Neuronal stem cell (in vitro differentiated cells): ENCODE measurements at regions not wholly inside any gene's neighbourhood (a gene's known extent, or its start where the extent isn't known, plus 50 kb on each side); places are given as distances from the start of the nearest gene placed in this dataset.

ENCODE experiments used
- DNase-seq: peaks from one replicate; pipeline ENCODE4 v3.0.0-alpha.2; 2013; ENCODE audit warnings: low spot score
- H2AFZ ChIP-seq: one replicate; pipeline ENCODE4 v1.6.1; 2013; ENCODE audit warnings: mild to moderate bottlenecking, low read length, inconsistent platforms
- H2AK5ac ChIP-seq: 2 replicates; pipeline ENCODE4 v1.6.1; 2013; ENCODE audit warnings: low read depth, mild to moderate bottlenecking, inconsistent platforms, low read length, moderate library complexity, mixed read lengths
- H2BK120ac ChIP-seq: 2 replicates; pipeline ENCODE4 v1.6.1; 2013; ENCODE audit warnings: low read depth, mild to moderate bottlenecking, inconsistent platforms, low read length, moderate library complexity, mixed read lengths
- H2BK12ac ChIP-seq: one replicate; pipeline ENCODE4 v1.6.1; 2013; ENCODE audit warnings: low read length, inconsistent platforms
- H2BK15ac ChIP-seq: 2 replicates; pipeline ENCODE4 v1.6.1; 2013; ENCODE audit warnings: mild to moderate bottlenecking, low read length, inconsistent platforms, mixed read lengths
- H2BK5ac ChIP-seq: one replicate; pipeline ENCODE4 v1.6.1; 2013; ENCODE audit warnings: inconsistent platforms, mild to moderate bottlenecking, low read length, moderate library complexity
- H3K14ac ChIP-seq: one replicate; pipeline ENCODE4 v1.6.1; 2013; ENCODE audit warnings: low read length, inconsistent platforms
- H3K18ac ChIP-seq: 2 replicates; pipeline ENCODE4 v1.6.1; 2013; ENCODE audit warnings: low read length, inconsistent platforms
- H3K23ac ChIP-seq: 2 replicates; pipeline ENCODE4 v1.6.1; 2013; ENCODE audit warnings: low read depth, mild to moderate bottlenecking, mixed read lengths, low read length, inconsistent platforms; ENCODE audit not compliant: poor library complexity
- H3K27ac ChIP-seq: replicated peaks from 3 replicates; pipeline ENCODE4 v1.5.1; 2013; ENCODE audit warnings: low read length, inconsistent platforms
- H3K27me3 ChIP-seq, 3 experiments: 2 replicates each; pipeline ENCODE4 v1.6.1; 2013; ENCODE audit warnings: low read length in 3 of 3, mild to moderate bottlenecking in 2 of 3, inconsistent platforms in 1 of 3, low read depth in 1 of 3, mixed read lengths in 1 of 3, moderate library complexity in 1 of 3; ENCODE audit not compliant: control insufficient read depth in 3 of 3, insufficient read depth in 3 of 3
- H3K36me3 ChIP-seq, 2 donors: replicated peaks in 1 of 2; 2 replicates each; pipeline ENCODE4 v1.6.1; 2013; ENCODE audit warnings: low read length in 2 of 2; ENCODE audit not compliant: control insufficient read depth in 2 of 2, insufficient read depth in 2 of 2
- H3K4ac ChIP-seq: 2 replicates; pipeline ENCODE4 v1.6.1; 2013; ENCODE audit warnings: inconsistent platforms, mild to moderate bottlenecking, low read length, moderate library complexity
- H3K4me1 ChIP-seq, 2 donors: 1 replicate in 1 of 2; 2 replicates in 1 of 2; pipeline ENCODE4 v1.6.1; 2013; ENCODE audit warnings: low read length in 2 of 2, low read depth in 1 of 2; ENCODE audit not compliant: control insufficient read depth in 2 of 2, insufficient read depth in 1 of 2
- H3K4me2 ChIP-seq: one replicate; pipeline ENCODE4 v1.6.1; 2013; ENCODE audit warnings: mild to moderate bottlenecking, low read length, inconsistent platforms; ENCODE audit not compliant: insufficient read depth, poor library complexity, severe bottlenecking
- H3K4me3 ChIP-seq, 2 donors: 2 replicates each; pipeline ENCODE4 v1.5.1; 2013; ENCODE audit warnings: low read length in 2 of 2, mild to moderate bottlenecking in 2 of 2, inconsistent platforms in 1 of 2, moderate library complexity in 1 of 2
- H3K79me1 ChIP-seq: one replicate; pipeline ENCODE4 v1.6.1; 2013; ENCODE audit warnings: low read depth, mild to moderate bottlenecking, inconsistent platforms, low read length, moderate library complexity
- H3K9ac ChIP-seq: one replicate; pipeline ENCODE4 v1.6.1; 2013; ENCODE audit warnings: mild to moderate bottlenecking, low read depth, low read length, inconsistent platforms; ENCODE audit not compliant: poor library complexity
- H3K9me3 ChIP-seq, 2 donors: replicated peaks in 1 of 2; 2 replicates each; pipeline versions ENCODE3 to v1.6.1; 2013; ENCODE audit warnings: low read length in 2 of 2, mild to moderate bottlenecking in 2 of 2, inconsistent platforms in 1 of 2, low read depth in 1 of 2, mixed read lengths in 1 of 2, moderate library complexity in 1 of 2; ENCODE audit not compliant: control insufficient read depth in 2 of 2, insufficient read depth in 1 of 2
- H4K8ac ChIP-seq: one replicate; pipeline ENCODE4 v1.6.1; 2013; ENCODE audit warnings: low read depth, mild to moderate bottlenecking, inconsistent platforms, low read length, moderate library complexity
- H4K91ac ChIP-seq: one replicate; pipeline ENCODE4 v1.6.1; 2013; ENCODE audit warnings: low read length, low read depth, mild to moderate bottlenecking, inconsistent platforms; ENCODE audit not compliant: poor library complexity
- WGBS, 2 donors: extraction: QIAGEN DNeasy Blood & Tissue Kit; methylation state at CpG; one replicate each; pipeline ENCODE4 v1.1.7; 2013; ENCODE audit warnings: missing lambda C conversion rate in 2 of 2, mixed read lengths in 1 of 2; ENCODE audit not compliant: insufficient read length in 2 of 2, insufficient replicate concordance in 1 of 2; ENCODE audit errors: extremely low coverage in 2 of 2; 5-methylcytosine and 5-hydroxymethylcytosine counted together

- H3K4ac ChIP-seq: no peak overlapping the region
- H3K9ac ChIP-seq: no peak overlapping the region
- no peaks in the 10 kb centered on the region for H3K36me3 ChIP-seq
- H2BK15ac ChIP-seq: no peak overlapping the region
- no peaks in the 10 kb centered on the region for H3K9me3 ChIP-seq
- H3K27me3 ChIP-seq: no peaks in the 10 kb centered on the region
- H3K79me1 ChIP-seq: no peaks in the 10 kb centered on the region
- H2BK5ac ChIP-seq: no peak overlapping the region
- H2AK5ac ChIP-seq: no peak overlapping the region
- H3K14ac ChIP-seq: no peak overlapping the region
- no peak overlapping the region for H3K18ac ChIP-seq
- no peak overlapping the region for H4K91ac ChIP-seq
- no peak overlapping the region for H3K27ac ChIP-seq
- no peaks in the 10 kb centered on the region for H3K4me1 ChIP-seq
- H2AFZ ChIP-seq: no peak overlapping the region
- no peak overlapping the region for H3K4me2 ChIP-seq
- WGBS, 2 donors: no CpG with 5 or more reads among the region's 3 CpGs
- no peak for DNase-seq
- H3K4me3 ChIP-seq: no peak overlapping the region
- H4K8ac ChIP-seq: no peak overlapping the region
- no peak overlapping the region for H2BK120ac ChIP-seq
- H2BK12ac ChIP-seq: no peak overlapping the region
- H3K23ac ChIP-seq: no peak overlapping the region
Observed at GRCh38 chr14:85423889-85424288, 106.1 kb upstream of the FLRT2 start.

- no CpG with 5 or more reads among the region's 3 CpGs for WGBS, 2 donors
- no peaks in the 10 kb centered on the region for H3K9me3 ChIP-seq
Observed at GRCh38 chr14:85425507-85425906, 104.4 kb upstream of the FLRT2 start.

GRCh38 chr14:85426068-85426935 lies 103.6 kb upstream of the FLRT2 start:
- Histone ChIP-seq H3K27me3 (no peaks in the 10 kb centered on the region), H3K23ac (no peak overlapping the region), H3K9ac (no peak overlapping the region), H3K27ac (no peak overlapping the region), H3K36me3 (no peaks in the 10 kb centered on the region), H3K14ac (no peak overlapping the region), H3K4me1 (no peaks in the 10 kb centered on the region), H3K4me2 (no peak overlapping the region), H2AFZ (no peak overlapping the region), H2BK120ac (no peak overlapping the region), H2BK12ac (no peak overlapping the region), H3K18ac (no peak overlapping the region), H2BK15ac (no peak overlapping the region), H3K79me1 (no peaks in the 10 kb centered on the region), H2BK5ac (no peak overlapping the region), H4K91ac (no peak overlapping the region), H4K8ac (no peak overlapping the region), H3K4me3 (no peak overlapping the region), H2AK5ac (no peak overlapping the region), H3K9me3 (no peaks in the 10 kb centered on the region), H3K4ac (no peak overlapping the region)
- DNase-seq: no peak
- WGBS, 2 donors: no CpG with 5 or more reads among the region's 4 CpGs

More at GRCh38 chr14:85425507-85425906, 104.4 kb upstream of the FLRT2 start:
- no peak overlapping the region for H2BK12ac ChIP-seq
- H3K14ac ChIP-seq: no peak overlapping the region
- H3K79me1 ChIP-seq: no peaks in the 10 kb centered on the region
- no peak overlapping the region for H2BK120ac ChIP-seq
- no peak overlapping the region for H3K27ac ChIP-seq
- no peaks in the 10 kb centered on the region for H3K36me3 ChIP-seq
- no peak overlapping the region for H2BK5ac ChIP-seq
- H3K4me3 ChIP-seq: no peak overlapping the region
- no peak overlapping the region for H3K23ac ChIP-seq
- no peaks in the 10 kb centered on the region for H3K4me1 ChIP-seq
- H3K4ac ChIP-seq: no peak overlapping the region
- no peak overlapping the region for H2BK15ac ChIP-seq
- no peak overlapping the region for H3K4me2 ChIP-seq
- no peak overlapping the region for H4K8ac ChIP-seq
- no peak overlapping the region for H2AK5ac ChIP-seq
- H4K91ac ChIP-seq: no peak overlapping the region
- no peak overlapping the region for H3K18ac ChIP-seq
- H3K27me3 ChIP-seq: no peaks in the 10 kb centered on the region
- DNase-seq: no peak
- H2AFZ ChIP-seq: no peak overlapping the region
- no peak overlapping the region for H3K9ac ChIP-seq

GRCh38 chr14:85428926-85429325 lies 101.0 kb upstream of the FLRT2 start:
- WGBS, 2 donors: no CpG with 5 or more reads among the region's 2 CpGs

More at GRCh38 chr14:85428926-85429325, 101.0 kb upstream of the FLRT2 start:
- no peak overlapping the region for H3K9ac ChIP-seq
- DNase-seq: no peak
- H2BK120ac ChIP-seq: no peak overlapping the region
- no peak overlapping the region for H2AFZ ChIP-seq
- H3K79me1 ChIP-seq: no peaks in the 10 kb centered on the region
- H3K18ac ChIP-seq: no peak overlapping the region
- H3K4me3 ChIP-seq: no peak overlapping the region
- no peak overlapping the region for H2BK5ac ChIP-seq
- no peak overlapping the region for H3K27ac ChIP-seq
- no peaks in the 10 kb centered on the region for H3K9me3 ChIP-seq
- H2AK5ac ChIP-seq: no peak overlapping the region
- H3K4me1 ChIP-seq: no peaks in the 10 kb centered on the region
- H3K27me3 ChIP-seq: no peaks in the 10 kb centered on the region
- H2BK12ac ChIP-seq: no peak overlapping the region
- H3K14ac ChIP-seq: no peak overlapping the region
- H2BK15ac ChIP-seq: no peak overlapping the region
- no peak overlapping the region for H3K4ac ChIP-seq
- H3K4me2 ChIP-seq: no peak overlapping the region
- no peak overlapping the region for H4K91ac ChIP-seq
- H3K23ac ChIP-seq: no peak overlapping the region
- no peaks in the 10 kb centered on the region for H3K36me3 ChIP-seq
- H4K8ac ChIP-seq: no peak overlapping the region
